HCT116 (cell line): ENCODE measurements at regions not wholly inside any gene's neighbourhood (a gene's known extent, or its start where the extent isn't known, plus 50 kb on each side); places are given as distances from the start of the nearest gene placed in this dataset.
"Not testable (repeated sequence)": the region's sequence is repeated elsewhere in the genome, so short reads cannot be mapped to it uniquely, and the experiment has no call there.

Experiments used
- ATAC-seq: fragments of 200-7000 bp; cut with Tn5 transposase; 2 replicates; pipeline ENCODE4 v1.9.1; 2020; ENCODE audit warnings: mild to moderate bottlenecking, moderate library complexity
- BruUV-seq: library from RNA; stranded (reverse); fragments of 400-500 nt; replicated peaks from 2 replicates; lab custom pipeline; 2021; lab: Mats Ljungman, UMichigan
- CTCF ChIA-PET: fragments of 300-600 bp; sonication (Branson Sonifier 250); formaldehyde crosslinking; loops from one replicate; lab custom pipeline; 2021; ENCODE audit warnings: antibody characterized with exemption; lab: Charles Lee
- POLR2A ChIA-PET: fragments of 300-600, 350-600 bp; sonication (Branson Sonifier 250); formaldehyde crosslinking; loops from one replicate; lab custom pipeline; 2021; ENCODE audit warnings: antibody characterized with exemption; lab: Charles Lee
- RAD21 ChIA-PET, 2 experiments: fragments of 300-600 bp; sonication (Branson Sonifier 250); formaldehyde crosslinking; loops; one replicate each; lab custom pipeline; 2023; ENCODE audit warnings: low total read pairs in 2 of 2; ENCODE audit not compliant: uncharacterized antibody in 2 of 2, unreplicated experiment in 2 of 2, low non-redundant PET in 1 of 2; lab: Charles Lee
- DNase-seq: peaks from one replicate; pipeline ENCODE4 v3.0.0-alpha.2; 2010; ENCODE audit warnings: low read depth, low spot score
- H2AFZ ChIP-seq: fragments of 200-600 bp; shearing (Covaris generic), sonication (generic); 2 replicates; pipeline ENCODE4 v1.6.1; 2017; ENCODE audit warnings: low read depth, mixed run types, mixed read lengths, antibody characterized with exemption, low read length; ENCODE audit not compliant: poor library complexity, severe bottlenecking
- H3K27ac ChIP-seq: 2 replicates; pipeline ENCODE4 v1.5.1; 2012; ENCODE audit warnings: low read depth, low read length
- H3K27me3 ChIP-seq: fragments of 200-600 bp; sonication (generic); 2 replicates; pipeline ENCODE4 v1.6.1; 2016; ENCODE audit warnings: mixed run types, low read length, mixed read lengths; ENCODE audit not compliant: insufficient read depth
- H3K36me3 ChIP-seq, 2 experiments: fragments of 200-500 bp in 1 of 2; fragments of 200-600 bp in 1 of 2; sonication (Bioruptor generic) in 1 of 2; sonication (generic) in 1 of 2; 2 replicates each; pipeline versions ENCODE4 v1.5.1 to v1.6.1; 2014 to 2016; ENCODE audit warnings: low read length in 2 of 2, inconsistent platforms in 1 of 2, mixed read lengths in 1 of 2, mixed run types in 1 of 2; ENCODE audit not compliant: insufficient read depth in 2 of 2, control insufficient read depth in 1 of 2
- H3K4me1 ChIP-seq, 2 experiments: fragments of 200-600 bp in 1 of 2; sonication (generic) in 1 of 2; 2 replicates each; pipeline versions ENCODE4 v1.5.1 to v1.6.1; 2012 to 2017; ENCODE audit warnings: low read length in 2 of 2, inconsistent platforms in 1 of 2, mild to moderate bottlenecking in 1 of 2, mixed read lengths in 1 of 2, mixed run types in 1 of 2, moderate library complexity in 1 of 2; ENCODE audit not compliant: insufficient read depth in 2 of 2, control insufficient read depth in 1 of 2
- H3K4me2 ChIP-seq: fragments of 200-600 bp; sonication (generic); 2 replicates; pipeline ENCODE4 v1.6.1; 2017; ENCODE audit warnings: mixed run types, low read length, mixed read lengths
- H3K4me3 ChIP-seq, 2 experiments: fragments of 200-600 bp in 1 of 2; sonication (generic) in 1 of 2; replicated peaks in 1 of 2; 2 replicates each; pipeline ENCODE4 v1.5.1; 2011 to 2016; ENCODE audit warnings: low read length in 2 of 2, control low read depth in 1 of 2, low read depth in 1 of 2, mild to moderate bottlenecking in 1 of 2, mixed read lengths in 1 of 2, mixed run types in 1 of 2
- H3K79me2 ChIP-seq: fragments of 200-600 bp; sonication (generic); 2 replicates; pipeline ENCODE4 v1.6.1; 2017; ENCODE audit warnings: mild to moderate bottlenecking, mixed run types, low read length, moderate library complexity, mixed read lengths; ENCODE audit not compliant: insufficient read depth
- H3K9ac ChIP-seq: fragments of 200-600 bp; sonication (generic); 2 replicates; pipeline ENCODE4 v1.6.1; 2016; ENCODE audit warnings: low read length, mixed read lengths
- H3K9me2 ChIP-seq: fragments of 200-600 bp; sonication (generic), shearing (Covaris generic); 2 replicates; pipeline ENCODE4 v1.6.1; 2017; ENCODE audit warnings: mixed run types, mild to moderate bottlenecking, moderate library complexity; ENCODE audit not compliant: insufficient read depth
- H3K9me3 ChIP-seq, 2 experiments: fragments of 200-500 bp in 1 of 2; fragments of 200-600 bp in 1 of 2; sonication (Bioruptor generic) in 1 of 2; sonication (generic) in 1 of 2; 2 replicates each; pipeline ENCODE4 v1.6.1; 2014 to 2017; ENCODE audit warnings: low read length in 2 of 2, mixed read lengths in 2 of 2, inconsistent platforms in 1 of 2, low read depth in 1 of 2, mild to moderate bottlenecking in 1 of 2, mixed run types in 1 of 2, moderate library complexity in 1 of 2; ENCODE audit not compliant: control insufficient read depth in 1 of 2, insufficient read depth in 1 of 2
- H4K20me1 ChIP-seq: fragments of 200-600 bp; sonication (generic), shearing (Covaris generic); 2 replicates; pipeline ENCODE4 v1.6.1; 2017; ENCODE audit warnings: mixed run types, mild to moderate bottlenecking, moderate library complexity; ENCODE audit not compliant: insufficient read depth
- CBX3 ChIP-seq: IDR thresholded peaks from 2 replicates; pipeline ENCODE4 v1.6.1; 2012; ENCODE audit warnings: low read depth
- CEBPB ChIP-seq: IDR thresholded peaks from 2 replicates; pipeline ENCODE4 v1.6.1; 2012; ENCODE audit warnings: low read depth
- ELF1 ChIP-seq: IDR thresholded peaks from 2 replicates; pipeline ENCODE4 v1.6.1; 2012; ENCODE audit warnings: low read depth, borderline replicate concordance
- EZH2 ChIP-seq: fragments of 200-600 bp; sonication (generic); IDR thresholded peaks from 2 replicates; pipeline ENCODE4 v1.6.1; 2017; ENCODE audit warnings: antibody characterized with exemption, mixed run types
- JUND ChIP-seq: IDR thresholded peaks from 2 replicates; pipeline ENCODE4 v1.6.1; 2012
- MAX ChIP-seq: IDR thresholded peaks from 2 replicates; pipeline ENCODE4 v1.6.1; 2012
- POLR2AphosphoS5 ChIP-seq: IDR thresholded peaks from 2 replicates; pipeline ENCODE4 v1.6.1; 2011; ENCODE audit warnings: mild to moderate bottlenecking, low read depth, low read length, moderate library complexity
- SIN3A ChIP-seq: IDR thresholded peaks from 2 replicates; pipeline ENCODE4 v1.6.1; 2012; ENCODE audit warnings: low read depth
- ZBTB33 ChIP-seq: IDR thresholded peaks from 2 replicates; pipeline ENCODE4 v1.6.1; 2011; ENCODE audit warnings: mild to moderate bottlenecking, low read length, moderate library complexity; ENCODE audit not compliant: insufficient replicate concordance; ENCODE audit errors: extremely low read depth
- ZFX ChIP-seq: fragments of 450-650 bp; IDR thresholded peaks from 2 replicates; pipeline ENCODE4 v1.6.1; 2017
- ZNF274 ChIP-seq: fragments of 200-500 bp; sonication (Bioruptor generic); IDR thresholded peaks from 2 replicates; pipeline ENCODE4 v1.6.1; 2014; ENCODE audit warnings: mild to moderate bottlenecking, low read depth, low read length, inconsistent platforms
- intact Hi-C: fragments of 100-400 bp; cut with micrococcal nuclease; formaldehyde crosslinking; loops from 2 replicates; pipeline ENCODE4 v1.10.0; 2022

- H3K4me3 ChIP-seq, H3K36me3 ChIP-seq, H3K27ac ChIP-seq, H2AFZ ChIP-seq, H4K20me1 ChIP-seq, CTCF ChIA-PET, RAD21 ChIA-PET, H3K79me2 ChIP-seq, H3K27me3 ChIP-seq, H3K4me1 ChIP-seq, intact Hi-C loops, BruUV-seq, H3K9ac ChIP-seq, H3K9me2 ChIP-seq, DNase-seq, ATAC-seq, POLR2A ChIA-PET, H3K4me2 ChIP-seq, H3K9me3 ChIP-seq: not testable (repeated sequence)
Observed at GRCh38 chr6:85707515-85708145, 64.9 kb upstream of the SYNCRIP start.

- no peak overlapping the region for H3K27ac ChIP-seq
- no peaks in the 10 kb centered on the region for H4K20me1 ChIP-seq
- H3K4me1 ChIP-seq = no peaks in the 10 kb centered on the region
- H3K9me2 ChIP-seq = no peaks in the 10 kb centered on the region
- no TSS peak for BruUV-seq
- no peaks in the 10 kb centered on the region for H3K27me3 ChIP-seq
- DNase-seq (no peak), ATAC-seq (no peak)
- POLR2A ChIA-PET = no interaction called here
- H3K9me3 ChIP-seq = no peaks in the 10 kb centered on the region; a peak in 1 of 4 replicates
- TF ChIP-seq CBX3 = no peak
- TF ChIP-seq POLR2AphosphoS5 = no peak
- TF ChIP-seq MAX = no peak
- no peak for TF ChIP-seq ZFX
- no peak for TF ChIP-seq CEBPB
- no peak for TF ChIP-seq ELF1
- no peak for TF ChIP-seq ZBTB33
- TF ChIP-seq ZNF274 = no peak
- no peak for TF ChIP-seq SIN3A
- TF ChIP-seq EZH2 = no peak
- TF ChIP-seq JUND = no peak
- CTCF ChIA-PET = no interaction called here
- no peaks in the 10 kb centered on the region for H3K79me2 ChIP-seq
- intact Hi-C loops = no loop called here
- no peaks in the 10 kb centered on the region for H3K36me3 ChIP-seq
- RAD21 ChIA-PET = no interaction called here
- no peak overlapping the region for H3K4me3 ChIP-seq
- no peak overlapping the region for H3K9ac ChIP-seq
- H2AFZ ChIP-seq = no peak overlapping the region
- H3K4me2 ChIP-seq = no peak overlapping the region
Observed at GRCh38 chr6:85706272-85706671, 63.6 kb upstream of the SYNCRIP start.
